IMR-90 (cell line): ENCODE measurements at regions not wholly inside any gene's neighbourhood (a gene's known extent, or its start where the extent isn't known, plus 50 kb on each side); places are given as distances from the start of the nearest gene placed in this dataset.

Experiments used
- BHLHE40 ChIP-seq: fragments of 150-350 bp; IDR thresholded peaks from 2 replicates; pipeline ENCODE4 v1.6.1; 2016; ENCODE audit warnings: mild to moderate bottlenecking, low read depth, low read length
- CTCF ChIP-seq: conservative IDR thresholded peaks from 2 replicates; pipeline ENCODE4 v1.5.1; 2012; ENCODE audit warnings: mild to moderate bottlenecking, low read depth, low read length, improper control_type of control experiment
- POLR2A ChIP-seq: IDR thresholded peaks from 2 replicates; pipeline ENCODE4 v1.6.1; 2012; ENCODE audit warnings: mild to moderate bottlenecking, low read depth, low read length
- TF ChIP-seq, protein P1 (sequence below): fragments of 150-350 bp; IDR thresholded peaks from 2 replicates; pipeline ENCODE4 v1.6.1; 2016; ENCODE audit warnings: low read depth, mild to moderate bottlenecking, low read length, moderate library complexity, borderline replicate concordance

DNA sequence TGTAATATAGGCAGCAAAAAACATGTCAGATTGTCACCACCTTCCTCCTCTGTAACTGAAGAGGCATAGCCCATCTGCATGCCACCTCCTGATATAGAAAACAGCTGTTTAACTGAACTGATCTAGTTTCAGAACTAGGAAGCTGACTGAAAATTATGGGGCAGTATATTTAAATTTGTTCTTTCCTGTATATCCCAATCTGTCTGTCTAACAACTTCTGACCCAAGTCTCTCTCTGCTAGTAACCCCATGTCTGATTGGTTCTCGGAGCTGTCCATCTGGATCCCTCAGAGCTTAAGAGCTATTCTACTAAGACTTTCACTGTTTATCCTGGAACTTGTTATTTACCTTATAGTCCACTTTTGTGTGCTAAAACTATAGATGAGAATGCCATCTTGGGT, 68.2 kb upstream of the SLC35G4 start:
- no peak for TF ChIP-seq BHLHE40
- no peak for TF ChIP-seq CTCF
- TF ChIP-seq POLR2A = no peak
- TF ChIP-seq, protein P1, sequence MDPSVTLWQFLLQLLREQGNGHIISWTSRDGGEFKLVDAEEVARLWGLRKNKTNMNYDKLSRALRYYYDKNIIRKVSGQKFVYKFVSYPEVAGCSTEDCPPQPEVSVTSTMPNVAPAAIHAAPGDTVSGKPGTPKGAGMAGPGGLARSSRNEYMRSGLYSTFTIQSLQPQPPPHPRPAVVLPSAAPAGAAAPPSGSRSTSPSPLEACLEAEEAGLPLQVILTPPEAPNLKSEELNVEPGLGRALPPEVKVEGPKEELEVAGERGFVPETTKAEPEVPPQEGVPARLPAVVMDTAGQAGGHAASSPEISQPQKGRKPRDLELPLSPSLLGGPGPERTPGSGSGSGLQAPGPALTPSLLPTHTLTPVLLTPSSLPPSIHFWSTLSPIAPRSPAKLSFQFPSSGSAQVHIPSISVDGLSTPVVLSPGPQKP = no peak
